ENCODE measurements at regions not wholly inside any gene's neighbourhood (a gene's known extent, or its start where the extent isn't known, plus 50 kb on each side); places are given as distances from the start of the nearest gene placed in this dataset.
"Not testable (repeated sequence)": the region's sequence is repeated elsewhere in the genome, so short reads cannot be mapped to it uniquely, and the experiment has no call there.

- intact Hi-C loops (cut with micrococcal nuclease); DNase-seq; H3K4me3 ChIP-seq (ENCODE audit: low read length); H3K4me1 ChIP-seq (ENCODE audit: control insufficient read depth, insufficient read depth, low read length); H3K9me3 ChIP-seq (ENCODE audit: control insufficient read depth, insufficient read depth, low read length); H3K27ac ChIP-seq (ENCODE audit: low read length); H3K4me3 Mint-ChIP-seq; H3K36me3 Mint-ChIP-seq; H3K4me1 Mint-ChIP-seq; H3K27me3 Mint-ChIP-seq (ENCODE audit: low read depth in 2 of 2); H3K9me3 Mint-ChIP-seq; ATAC-seq; H3K36me3 ChIP-seq (ENCODE audit: control insufficient read depth, insufficient read depth, low read length); H3K27me3 ChIP-seq (ENCODE audit: control insufficient read depth, insufficient read depth, low read length); H3K27ac Mint-ChIP-seq: not testable (repeated sequence)
- 83% methylated on average over 4 of the region's 10 CpGs for WGBS (ENCODE audit: insufficient coverage)
Observed at GRCh38 chr14:19127664-19128435, 160.6 kb downstream of the POTEM start.

- H3K4me1 Mint-ChIP-seq; DNase-seq; H3K4me3 ChIP-seq (ENCODE audit: low read length); H3K27me3 ChIP-seq (ENCODE audit: control insufficient read depth, insufficient read depth, low read length); H3K4me3 Mint-ChIP-seq; H3K36me3 Mint-ChIP-seq; H3K27me3 Mint-ChIP-seq (ENCODE audit: low read depth in 2 of 2); intact Hi-C loops (cut with micrococcal nuclease); H3K27ac Mint-ChIP-seq; H3K9me3 Mint-ChIP-seq; H3K9me3 ChIP-seq (ENCODE audit: control insufficient read depth, insufficient read depth, low read length); H3K36me3 ChIP-seq (ENCODE audit: control insufficient read depth, insufficient read depth, low read length); H3K4me1 ChIP-seq (ENCODE audit: control insufficient read depth, insufficient read depth, low read length); H3K27ac ChIP-seq (ENCODE audit: low read length); ATAC-seq: not testable (repeated sequence)
- no CpG with 5 or more reads among the region's 12 CpGs for WGBS (ENCODE audit: insufficient coverage)
Observed at GRCh38 chr14:19131553-19131952, 164.3 kb downstream of the POTEM start.

- H3K4me1 ChIP-seq (ENCODE audit: control insufficient read depth, insufficient read depth, low read length); H3K27me3 ChIP-seq (ENCODE audit: control insufficient read depth, insufficient read depth, low read length); H3K27me3 Mint-ChIP-seq (ENCODE audit: low read depth in 2 of 2); DNase-seq; H3K4me3 ChIP-seq (ENCODE audit: low read length); H3K27ac ChIP-seq (ENCODE audit: low read length); H3K9me3 ChIP-seq (ENCODE audit: control insufficient read depth, insufficient read depth, low read length); H3K4me3 Mint-ChIP-seq; H3K27ac Mint-ChIP-seq; intact Hi-C loops (cut with micrococcal nuclease); H3K36me3 ChIP-seq (ENCODE audit: control insufficient read depth, insufficient read depth, low read length); H3K4me1 Mint-ChIP-seq; H3K36me3 Mint-ChIP-seq; ATAC-seq; H3K9me3 Mint-ChIP-seq: not testable (repeated sequence)
- 84% methylated on average over 4 of the region's 45 CpGs for WGBS (ENCODE audit: insufficient coverage)
Observed at GRCh38 chr14:19132013-19132835, 165.0 kb downstream of the POTEM start.

- H3K9me3 Mint-ChIP-seq; H3K4me3 ChIP-seq (ENCODE audit: low read length); DNase-seq; H3K4me1 ChIP-seq (ENCODE audit: control insufficient read depth, insufficient read depth, low read length); H3K27ac Mint-ChIP-seq; intact Hi-C loops (cut with micrococcal nuclease); H3K27me3 ChIP-seq (ENCODE audit: control insufficient read depth, insufficient read depth, low read length); H3K4me3 Mint-ChIP-seq; ATAC-seq; H3K36me3 Mint-ChIP-seq; H3K27ac ChIP-seq (ENCODE audit: low read length); H3K27me3 Mint-ChIP-seq (ENCODE audit: low read depth in 2 of 2); H3K9me3 ChIP-seq (ENCODE audit: control insufficient read depth, insufficient read depth, low read length); H3K4me1 Mint-ChIP-seq; H3K36me3 ChIP-seq (ENCODE audit: control insufficient read depth, insufficient read depth, low read length): not testable (repeated sequence)
- WGBS (ENCODE audit: insufficient coverage), result no CpG with 5 or more reads among the region's 22 CpGs
Observed at GRCh38 chr14:19132836-19133120, 165.5 kb downstream of the POTEM start.

GRCh38 chr14:19157106-19157709, 190.0 kb downstream of the POTEM start:
- H3K36me3 Mint-ChIP-seq; H3K27me3 Mint-ChIP-seq (ENCODE audit: low read depth in 2 of 2): not testable (repeated sequence)

GRCh38 chr14:19158012-19158411, 190.8 kb downstream of the POTEM start:
- H3K27me3 Mint-ChIP-seq (ENCODE audit: low read depth in 2 of 2); H3K4me3 ChIP-seq (ENCODE audit: low read length); H3K27me3 ChIP-seq (ENCODE audit: control insufficient read depth, insufficient read depth, low read length); H3K9me3 Mint-ChIP-seq; H3K36me3 ChIP-seq (ENCODE audit: control insufficient read depth, insufficient read depth, low read length); H3K4me3 Mint-ChIP-seq; ATAC-seq; H3K27ac Mint-ChIP-seq; H3K9me3 ChIP-seq (ENCODE audit: control insufficient read depth, insufficient read depth, low read length); H3K36me3 Mint-ChIP-seq; H3K27ac ChIP-seq (ENCODE audit: low read length); intact Hi-C loops (cut with micrococcal nuclease); DNase-seq; H3K4me1 ChIP-seq (ENCODE audit: control insufficient read depth, insufficient read depth, low read length); H3K4me1 Mint-ChIP-seq: not testable (repeated sequence)
- no CpG with 5 or more reads among the region's 21 CpGs for WGBS (ENCODE audit: insufficient coverage)

More at GRCh38 chr14:19157106-19157709, 190.0 kb downstream of the POTEM start:
- H3K36me3 ChIP-seq (ENCODE audit: control insufficient read depth, insufficient read depth, low read length); H3K27me3 ChIP-seq (ENCODE audit: control insufficient read depth, insufficient read depth, low read length); H3K9me3 ChIP-seq (ENCODE audit: control insufficient read depth, insufficient read depth, low read length); H3K4me3 Mint-ChIP-seq; H3K4me3 ChIP-seq (ENCODE audit: low read length); H3K4me1 ChIP-seq (ENCODE audit: control insufficient read depth, insufficient read depth, low read length); H3K4me1 Mint-ChIP-seq; intact Hi-C loops (cut with micrococcal nuclease); H3K9me3 Mint-ChIP-seq; DNase-seq; H3K27ac Mint-ChIP-seq; H3K27ac ChIP-seq (ENCODE audit: low read length); ATAC-seq: not testable (repeated sequence)
- WGBS (ENCODE audit: insufficient coverage), result no CpG with 5 or more reads among the region's 23 CpGs

- H3K27ac ChIP-seq (ENCODE audit: low read length); intact Hi-C loops (cut with micrococcal nuclease); H3K9me3 ChIP-seq (ENCODE audit: control insufficient read depth, insufficient read depth, low read length); H3K4me3 ChIP-seq (ENCODE audit: low read length); H3K36me3 Mint-ChIP-seq; DNase-seq; H3K9me3 Mint-ChIP-seq; H3K4me3 Mint-ChIP-seq; ATAC-seq; H3K36me3 ChIP-seq (ENCODE audit: control insufficient read depth, insufficient read depth, low read length); H3K27me3 ChIP-seq (ENCODE audit: control insufficient read depth, insufficient read depth, low read length); H3K4me1 ChIP-seq (ENCODE audit: control insufficient read depth, insufficient read depth, low read length); H3K27me3 Mint-ChIP-seq (ENCODE audit: low read depth in 2 of 2); H3K27ac Mint-ChIP-seq; H3K4me1 Mint-ChIP-seq: not testable (repeated sequence)
- 71% methylated on average over 6 of the region's 18 CpGs for WGBS (ENCODE audit: insufficient coverage)
Observed at GRCh38 chr14:19158588-19158987, 191.4 kb downstream of the POTEM start.

Measured in natural killer cell (primary cell).